ENCODE measurements at regions not wholly inside any gene's neighbourhood (a gene's known extent, or its start where the extent isn't known, plus 50 kb on each side); places are given as distances from the start of the nearest gene placed in this dataset.
"Not testable (repeated sequence)": the region's sequence is repeated elsewhere in the genome, so short reads cannot be mapped to it uniquely, and the experiment has no call there.

DNA sequence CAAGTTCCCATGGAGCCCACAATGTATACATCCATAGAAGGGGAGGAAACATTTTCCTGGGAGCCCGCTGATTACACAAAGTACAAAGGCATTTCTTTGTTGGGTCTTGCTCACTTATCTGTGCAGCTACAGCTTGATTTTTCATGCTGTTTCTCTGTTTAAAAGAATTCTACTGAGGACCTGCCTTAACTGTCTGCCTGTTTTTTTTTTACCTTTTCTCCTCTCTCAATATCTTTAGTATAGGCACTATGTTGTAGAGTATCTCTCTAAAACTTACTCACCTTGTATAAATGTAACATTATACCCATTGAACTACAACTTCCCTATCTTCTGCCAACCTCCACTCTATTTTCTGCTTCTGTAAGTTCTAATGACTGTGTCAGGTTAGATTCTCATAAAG lies 494.6 kb upstream of the EPHA5 start:
- DNase-seq (ENCODE audit: low spot score) = no peak

GRCh38 chr4:66160606-66161005 lies 490.3 kb upstream of the EPHA5 start:
- DNase-seq (ENCODE audit: low spot score) = no peak

- DNase-seq (ENCODE audit: low spot score) = no peak
Observed at GRCh38 chr4:66157594-66157993, 487.3 kb upstream of the EPHA5 start.

- no peak for DNase-seq (ENCODE audit: low spot score)
Observed at GRCh38 chr4:66130042-66130441, 459.8 kb upstream of the EPHA5 start.

GRCh38 chr4:66123831-66124413 lies 453.6 kb upstream of the EPHA5 start:
- no peak for DNase-seq (ENCODE audit: low spot score)

- DNase-seq (ENCODE audit: low spot score) = no peak
Observed at GRCh38 chr4:66123190-66123589, 452.9 kb upstream of the EPHA5 start.

- not testable (repeated sequence) for DNase-seq (ENCODE audit: low spot score)
Observed at GRCh38 chr4:66115231-66115630, 444.9 kb upstream of the EPHA5 start.

GRCh38 chr4:66108898-66109297 lies 438.6 kb upstream of the EPHA5 start:
- no peak for DNase-seq (ENCODE audit: low spot score)

- no peak for DNase-seq (ENCODE audit: low spot score)
Observed at GRCh38 chr4:66097218-66097617, 426.9 kb upstream of the EPHA5 start.

GRCh38 chr4:66095065-66095464 lies 424.8 kb upstream of the EPHA5 start:
- DNase-seq (ENCODE audit: low spot score) = no peak

- DNase-seq (ENCODE audit: low spot score) = no peak
Observed at GRCh38 chr4:66094070-66094469, 423.8 kb upstream of the EPHA5 start.

DNA sequence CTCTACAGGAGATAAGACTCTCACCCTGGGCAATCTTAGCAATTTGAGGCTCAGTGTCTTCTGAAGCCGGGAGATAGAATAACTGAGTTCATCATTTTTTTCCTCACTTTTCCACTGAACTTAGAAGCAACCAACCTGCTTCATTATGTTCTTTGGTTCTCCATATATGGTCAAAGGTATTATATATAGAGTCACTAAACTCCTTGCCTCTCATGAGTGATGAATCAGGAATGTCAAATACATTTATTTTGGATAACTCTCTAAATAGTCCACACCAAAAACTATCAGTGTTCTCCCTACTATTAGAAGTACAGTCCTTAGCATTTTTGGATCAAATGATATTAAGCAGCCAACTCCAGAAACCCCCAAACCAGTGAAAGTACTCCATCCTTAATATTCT lies 421.5 kb upstream of the EPHA5 start:
- no peak for DNase-seq (ENCODE audit: low spot score)

- DNase-seq (ENCODE audit: low spot score) = no peak
Observed at GRCh38 chr4:66073961-66074360, 403.7 kb upstream of the EPHA5 start.

DNA sequence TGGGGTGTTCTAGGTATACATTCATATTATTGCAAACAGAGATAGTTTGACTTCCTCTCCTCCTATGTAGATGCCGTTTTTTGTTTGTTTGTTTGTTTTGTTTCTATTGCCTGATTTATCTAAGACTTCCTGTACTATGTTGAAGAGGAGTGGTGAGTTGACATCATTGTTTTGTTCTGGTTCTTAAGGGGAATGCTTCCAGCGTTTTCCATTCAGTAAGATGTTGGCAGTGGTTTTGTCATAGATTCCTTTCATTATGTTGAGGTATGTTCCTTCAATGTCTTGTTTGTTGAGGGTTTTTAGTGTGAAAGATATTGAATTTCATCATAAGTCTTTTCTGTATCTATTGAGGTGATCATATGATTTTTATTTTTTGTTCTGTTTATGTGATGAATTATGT lies 401.6 kb upstream of the EPHA5 start:
- no peak for DNase-seq (ENCODE audit: low spot score)

DNA sequence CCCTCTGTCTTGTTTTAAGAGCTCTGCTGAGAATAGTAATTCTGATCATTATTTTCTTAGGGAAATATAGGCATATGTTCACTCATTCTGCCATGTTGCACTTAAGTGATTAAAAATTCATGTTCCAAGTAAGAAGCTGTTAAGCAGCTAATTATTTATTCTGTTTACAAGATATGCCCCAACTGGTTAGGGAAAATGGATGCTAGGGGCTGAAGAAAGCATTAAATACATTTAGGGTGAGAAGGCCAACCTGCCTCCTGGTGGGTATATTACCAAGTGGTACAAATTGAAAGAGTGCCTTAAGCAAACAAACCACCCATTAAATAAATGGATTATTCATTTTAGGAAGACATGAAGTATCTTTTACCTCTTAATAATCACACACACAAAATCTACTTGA lies 392.6 kb upstream of the EPHA5 start:
- no peak for DNase-seq (ENCODE audit: low spot score)

- DNase-seq (ENCODE audit: low spot score) = no peak
Observed at GRCh38 chr4:66062044-66062443, 391.8 kb upstream of the EPHA5 start.

DNA sequence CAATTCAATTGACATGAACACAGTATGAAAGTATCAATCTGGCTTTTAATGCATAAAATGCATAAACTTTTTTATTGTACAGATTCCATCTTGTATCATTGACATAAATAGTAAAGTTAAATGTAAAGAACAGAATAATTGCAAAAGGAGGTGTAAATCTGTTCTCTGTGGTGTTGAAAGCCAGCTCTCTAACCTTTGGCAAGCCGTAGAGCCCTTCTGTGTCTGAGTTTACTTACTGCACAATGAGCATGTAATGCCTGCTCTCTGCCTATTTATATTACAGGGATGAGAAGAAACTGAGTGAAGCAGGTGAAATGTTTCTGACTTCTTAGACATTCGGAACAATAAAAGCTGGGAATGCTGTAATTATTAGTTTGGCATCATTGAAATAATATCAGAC lies 389.3 kb upstream of the EPHA5 start:
- DNase-seq (ENCODE audit: low spot score) = no peak

DNA sequence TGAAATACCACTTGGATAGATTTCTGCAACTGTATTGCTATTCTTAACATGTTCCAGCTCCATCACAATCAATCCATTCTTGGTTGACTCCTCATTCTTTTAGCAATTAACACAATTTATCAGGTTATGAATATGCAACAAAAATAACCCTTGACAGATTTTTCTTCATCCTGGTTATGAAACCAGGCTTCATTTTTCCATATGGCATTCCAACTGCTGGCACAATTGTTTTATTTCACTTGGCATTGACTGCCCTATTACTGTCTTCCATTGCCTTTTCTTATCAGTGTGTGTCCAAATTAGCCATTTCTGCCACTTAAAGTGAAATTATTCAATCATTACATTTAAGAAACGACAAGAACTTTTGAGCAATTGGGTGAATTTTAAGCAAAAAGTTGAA lies 388.8 kb upstream of the EPHA5 start:
- DNase-seq (ENCODE audit: low spot score) = no peak

GRCh38 chr4:66055999-66056398 lies 385.7 kb upstream of the EPHA5 start:
- no peak for DNase-seq (ENCODE audit: low spot score)

DNA sequence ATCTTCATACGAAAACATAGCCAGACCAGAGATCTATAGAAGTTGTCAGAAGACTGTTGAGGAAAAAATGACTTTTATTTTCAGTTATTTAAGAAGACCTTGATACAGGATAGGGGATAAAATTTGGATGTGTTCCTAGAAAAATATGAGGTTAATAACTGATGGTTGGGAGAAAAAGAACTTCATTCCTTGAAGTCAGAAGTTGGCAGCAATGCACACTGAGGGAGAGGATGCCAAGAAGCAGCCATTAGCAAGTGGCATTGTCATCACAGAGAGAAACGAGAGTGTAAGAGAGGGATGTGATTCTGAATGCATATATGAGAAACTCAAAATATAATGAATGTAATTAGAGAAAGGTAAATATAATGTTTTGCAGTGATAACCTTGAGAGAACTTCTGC lies 382.1 kb upstream of the EPHA5 start:
- DNase-seq (ENCODE audit: low spot score) = no peak

DNA sequence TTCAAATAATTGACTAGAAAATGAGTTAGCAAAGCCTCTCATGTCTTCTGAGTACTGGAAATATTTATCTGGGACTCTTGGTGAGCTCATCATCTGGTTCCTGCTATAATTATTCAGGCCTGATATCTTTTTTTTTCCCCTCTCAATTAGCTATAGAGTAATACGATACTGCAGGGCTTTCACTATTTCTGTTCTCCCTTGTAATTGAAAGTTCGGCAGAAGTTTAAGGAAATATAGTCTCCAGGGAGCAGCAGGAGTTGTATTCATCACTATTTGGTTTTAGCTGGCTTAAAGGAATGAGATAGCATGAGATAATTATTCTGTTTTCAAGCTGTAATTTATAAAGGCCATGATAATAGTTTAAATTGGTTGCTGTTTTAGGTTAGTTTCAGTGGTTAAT lies 378.6 kb upstream of the EPHA5 start:
- DNase-seq (ENCODE audit: low spot score) = peak; percentile 13

- DNase-seq (ENCODE audit: low spot score) = no peak
Observed at GRCh38 chr4:66045913-66046312, 375.6 kb upstream of the EPHA5 start.

DNA sequence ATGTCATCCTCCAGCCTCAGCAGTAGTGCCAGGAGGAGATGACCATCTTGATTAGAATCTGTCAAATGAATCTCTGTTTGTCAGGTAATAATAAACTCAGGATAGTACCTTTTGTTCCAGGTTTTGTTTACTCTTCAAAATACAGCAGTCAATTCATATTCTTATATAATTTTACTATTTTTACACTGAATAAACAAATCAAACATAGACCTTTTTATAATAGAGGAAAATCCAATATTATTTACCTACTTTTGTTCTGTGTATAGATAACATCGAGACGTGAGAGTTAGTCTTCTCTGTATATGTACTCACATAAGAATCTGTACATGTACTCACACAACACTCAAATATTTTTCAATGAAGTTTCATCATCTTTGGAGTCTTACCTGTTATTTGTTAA lies 365.4 kb upstream of the EPHA5 start:
- no peak for DNase-seq (ENCODE audit: low spot score)

DNA sequence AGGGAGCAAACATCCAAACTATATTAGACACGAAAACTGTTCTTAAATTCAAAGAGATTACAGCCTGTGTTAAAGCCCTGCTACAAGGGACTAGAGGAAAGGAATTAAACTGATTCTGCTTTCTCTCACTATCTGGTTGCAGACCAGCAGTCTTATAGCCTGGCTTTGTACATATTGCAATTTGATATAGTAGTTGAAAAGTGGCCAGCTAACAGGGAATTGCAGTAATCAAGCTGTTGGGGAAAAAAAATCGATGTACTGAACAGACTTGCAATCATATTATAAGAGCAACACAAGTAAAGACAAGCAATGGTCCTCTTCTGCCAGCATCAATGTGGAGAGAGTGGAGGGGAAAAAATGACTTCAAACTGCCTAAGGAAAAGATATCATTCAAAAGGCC lies 364.4 kb upstream of the EPHA5 start:
- no peak for DNase-seq (ENCODE audit: low spot score)

GRCh38 chr4:66034262-66034661 lies 364.0 kb upstream of the EPHA5 start:
- no peak for DNase-seq (ENCODE audit: low spot score)

Data from COLO829 (cell line).